Epithelial cell of proximal tubule (primary cell): ENCODE measurements at regions not wholly inside any gene's neighbourhood (a gene's known extent, or its start where the extent isn't known, plus 50 kb on each side); places are given as distances from the start of the nearest gene placed in this dataset.

Source experiments
- DNase-seq: peaks from one replicate; pipeline ENCODE4 v3.0.0-alpha.2; 2011; ENCODE audit warnings: low read depth
- H3K4me3 ChIP-seq: 2 replicates; pipeline ENCODE4 v1.5.1; 2011; ENCODE audit warnings: low read depth, mild to moderate bottlenecking, low read length
- CTCF ChIP-seq: conservative IDR thresholded peaks from 2 replicates; pipeline ENCODE4 v1.5.1; 2012; ENCODE audit warnings: low read depth, mild to moderate bottlenecking, low read length

DNA sequence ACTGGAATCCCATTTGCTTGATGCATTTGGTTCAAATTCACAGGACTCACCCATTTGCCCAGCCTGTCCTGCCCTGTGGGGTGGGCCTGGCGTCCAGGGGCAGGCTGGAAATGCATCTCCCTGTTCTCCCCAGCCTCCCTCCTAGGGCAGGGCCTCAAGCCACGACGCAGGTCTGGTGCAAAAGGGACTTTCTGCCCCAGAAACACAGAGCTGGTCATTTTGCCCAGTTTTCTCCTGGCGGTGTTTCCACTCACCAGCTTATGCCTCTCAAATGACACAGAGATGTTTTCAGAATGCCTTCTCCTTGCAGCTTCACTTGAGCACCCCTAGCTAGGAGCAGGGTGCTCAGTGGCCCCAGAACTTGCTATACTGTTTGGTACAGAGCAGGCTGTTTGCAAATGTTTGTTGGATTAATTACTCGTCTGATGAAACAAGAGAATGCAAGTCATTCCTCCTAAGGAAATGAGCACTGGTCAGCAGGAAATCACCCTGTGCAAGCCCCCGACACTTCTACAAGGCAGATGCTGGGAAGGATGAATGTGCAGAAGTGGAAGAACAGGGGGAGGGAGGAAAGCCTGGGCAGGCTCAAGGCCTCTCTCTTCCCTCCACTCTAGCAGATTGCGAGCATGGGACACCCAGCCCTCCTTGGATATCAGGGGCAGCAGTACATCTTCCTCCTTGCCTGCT lies 164.3 kb upstream of the APCDD1 start:
- no peak for DNase-seq

GRCh38 chr18:10290638-10291235 lies 163.7 kb upstream of the APCDD1 start:
- no peak for TF ChIP-seq CTCF
- no peak for DNase-seq

More for the DNA sequence above, 164.3 kb upstream of the APCDD1 start:
- TF ChIP-seq CTCF, result no peak
- H3K4me3 ChIP-seq, result no peak overlapping the region

DNA sequence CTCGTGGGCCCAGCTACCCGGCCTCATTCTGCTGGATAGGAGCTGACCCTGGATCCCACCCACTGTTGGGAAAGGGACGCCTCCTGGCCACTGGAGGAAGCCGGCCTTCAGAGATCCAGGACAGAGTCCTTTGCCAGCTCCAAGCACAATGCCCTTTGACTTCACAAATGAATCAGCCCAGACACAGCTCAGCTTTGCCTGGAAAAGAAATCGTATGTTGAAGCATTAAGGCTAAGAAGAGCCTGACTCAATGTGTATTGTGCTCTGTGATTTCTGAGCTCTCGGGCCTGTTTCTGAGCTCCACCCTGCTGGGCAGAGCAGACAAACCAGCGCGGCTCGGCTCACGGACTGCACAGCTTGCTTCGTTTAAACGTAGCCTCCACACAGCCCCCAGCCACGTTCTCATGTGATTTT lies 162.9 kb upstream of the APCDD1 start:
- DNase-seq, result no peak

More at GRCh38 chr18:10290638-10291235, 163.7 kb upstream of the APCDD1 start:
- H3K4me3 ChIP-seq, result no peak overlapping the region

GRCh38 chr18:10293966-10294365 lies 160.5 kb upstream of the APCDD1 start:
- DNase-seq, result no peak
- TF ChIP-seq CTCF, result no peak
- H3K4me3 ChIP-seq, result no peak overlapping the region

More for the DNA sequence above, 162.9 kb upstream of the APCDD1 start:
- no peak overlapping the region for H3K4me3 ChIP-seq
- no peak for TF ChIP-seq CTCF

- DNase-seq, result no peak
- TF ChIP-seq CTCF, result no peak
- H3K4me3 ChIP-seq, result no peak overlapping the region
These were observed 158.7 kb upstream of the APCDD1 start for GRCh38 chr18:10295751-10296150.

GRCh38 chr18:10296491-10296890 lies 157.9 kb upstream of the APCDD1 start:
- H3K4me3 ChIP-seq, result no peak overlapping the region
- TF ChIP-seq CTCF, result no peak
- DNase-seq, result no peak

GRCh38 chr18:10297086-10297485 lies 157.3 kb upstream of the APCDD1 start:
- no peak for TF ChIP-seq CTCF
- DNase-seq, result no peak
- no peak overlapping the region for H3K4me3 ChIP-seq
